ENCODE measurements at regions not wholly inside any gene's neighbourhood (a gene's known extent, or its start where the extent isn't known, plus 50 kb on each side); places are given as distances from the start of the nearest gene placed in this dataset.

DNA sequence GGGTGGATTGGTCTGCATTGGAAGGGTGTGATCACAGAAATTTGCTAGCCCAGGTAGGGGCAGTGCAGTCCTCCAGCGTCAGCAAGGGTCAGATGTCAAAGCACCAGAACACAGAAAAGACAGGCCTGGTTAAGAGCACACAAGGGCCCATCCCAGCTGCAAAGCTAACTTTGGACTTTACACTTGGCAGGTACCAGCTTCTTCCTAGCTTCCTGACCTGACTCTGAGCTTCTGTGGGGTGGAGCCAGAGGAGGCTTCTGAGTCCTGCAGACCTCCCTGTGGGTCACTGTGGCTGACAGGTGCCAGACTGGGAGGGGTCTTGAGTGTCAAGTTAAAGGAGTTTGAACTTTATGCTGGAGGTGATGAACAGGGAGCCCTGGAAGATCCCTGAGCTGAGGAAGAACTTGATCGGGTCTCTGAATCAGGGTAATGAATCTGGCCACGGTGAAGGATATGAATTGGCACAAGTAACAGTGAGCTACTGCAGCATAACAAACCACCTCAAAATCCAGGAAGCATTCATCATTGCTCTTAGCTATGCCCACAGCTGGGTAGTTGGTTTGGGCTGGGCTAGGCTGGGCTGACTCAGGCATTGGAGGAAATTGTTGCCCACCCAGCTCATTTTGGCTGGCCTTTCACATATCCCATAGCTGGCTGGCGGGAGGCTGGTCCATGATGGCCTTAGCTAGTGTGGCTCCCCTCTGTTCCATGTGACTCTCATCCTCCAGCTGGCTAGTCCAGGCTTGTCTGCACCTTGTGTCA lies 63.4 kb downstream of the BARX1 start:
- no peak overlapping the region for H3K4me3 ChIP-seq
- no peaks in the 10 kb centered on the region for H3K79me2 ChIP-seq (ENCODE audit: control insufficient read depth, insufficient read depth, low read length)
- no peak overlapping the region for H3K4me2 ChIP-seq (ENCODE audit: insufficient read depth, low read length)
- ATAC-seq (no peak), FAIRE-seq (no peak), DNase-seq (ENCODE audit: extremely low read depth in 1 of 4, low spot score in 3 of 4) (no peak)
- no peaks in the 10 kb centered on the region; the same call in 1 of the 2 replicates for H3K9me3 ChIP-seq (replicated peaks; ENCODE audit: control insufficient read depth, insufficient read depth, low read depth, low read length)
- intact Hi-C loops (cut with micrococcal nuclease): no loop called here
- no peaks in the 10 kb centered on the region for H3K9me1 ChIP-seq (ENCODE audit: control insufficient read depth, insufficient read depth, low read length)
- no peaks in the 10 kb centered on the region for H3K36me3 ChIP-seq (ENCODE audit: control insufficient read depth, insufficient read depth, low read length)
- no peak for TF ChIP-seq HNRNPLL (IDR thresholded peaks at IDR 0.05; ENCODE audit: low read depth, low read length, poor library complexity, severe bottlenecking)
- TF ChIP-seq ZNF165 (CRISPR knock-in tag; IDR thresholded peaks at IDR 0.05; ENCODE audit: borderline replicate concordance): no peak
- no peak for TF ChIP-seq ZNF668 (CRISPR knock-in tag; IDR thresholded peaks at IDR 0.05)
- no peak for TF ChIP-seq NCOA1 (IDR thresholded peaks at IDR 0.05; ENCODE audit: low read depth)
- TF ChIP-seq ZNF507 (tag; conservative IDR thresholded peaks at IDR 0.05): no peak
- TF ChIP-seq, protein P1, sequence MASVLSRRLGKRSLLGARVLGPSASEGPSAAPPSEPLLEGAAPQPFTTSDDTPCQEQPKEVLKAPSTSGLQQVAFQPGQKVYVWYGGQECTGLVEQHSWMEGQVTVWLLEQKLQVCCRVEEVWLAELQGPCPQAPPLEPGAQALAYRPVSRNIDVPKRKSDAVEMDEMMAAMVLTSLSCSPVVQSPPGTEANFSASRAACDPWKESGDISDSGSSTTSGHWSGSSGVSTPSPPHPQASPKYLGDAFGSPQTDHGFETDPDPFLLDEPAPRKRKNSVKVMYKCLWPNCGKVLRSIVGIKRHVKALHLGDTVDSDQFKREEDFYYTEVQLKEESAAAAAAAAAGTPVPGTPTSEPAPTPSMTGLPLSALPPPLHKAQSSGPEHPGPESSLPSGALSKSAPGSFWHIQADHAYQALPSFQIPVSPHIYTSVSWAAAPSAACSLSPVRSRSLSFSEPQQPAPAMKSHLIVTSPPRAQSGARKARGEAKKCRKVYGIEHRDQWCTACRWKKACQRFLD (CRISPR knock-in tag; IDR thresholded peaks at IDR 0.05): no peak
- TF ChIP-seq, protein P2, sequence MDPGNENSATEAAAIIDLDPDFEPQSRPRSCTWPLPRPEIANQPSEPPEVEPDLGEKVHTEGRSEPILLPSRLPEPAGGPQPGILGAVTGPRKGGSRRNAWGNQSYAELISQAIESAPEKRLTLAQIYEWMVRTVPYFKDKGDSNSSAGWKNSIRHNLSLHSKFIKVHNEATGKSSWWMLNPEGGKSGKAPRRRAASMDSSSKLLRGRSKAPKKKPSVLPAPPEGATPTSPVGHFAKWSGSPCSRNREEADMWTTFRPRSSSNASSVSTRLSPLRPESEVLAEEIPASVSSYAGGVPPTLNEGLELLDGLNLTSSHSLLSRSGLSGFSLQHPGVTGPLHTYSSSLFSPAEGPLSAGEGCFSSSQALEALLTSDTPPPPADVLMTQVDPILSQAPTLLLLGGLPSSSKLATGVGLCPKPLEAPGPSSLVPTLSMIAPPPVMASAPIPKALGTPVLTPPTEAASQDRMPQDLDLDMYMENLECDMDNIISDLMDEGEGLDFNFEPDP (CRISPR knock-in tag; IDR thresholded peaks at IDR 0.05): no peak
- TF ChIP-seq RBM34 (IDR thresholded peaks at IDR 0.05; ENCODE audit: borderline replicate concordance, insufficient read depth, low read length): no peak
- no peak for TF ChIP-seq ZC3H8 (IDR thresholded peaks at IDR 0.05)
- TF ChIP-seq RBM14 (IDR thresholded peaks at IDR 0.05; ENCODE audit: borderline replicate concordance, insufficient read depth, low read depth, low read length): no peak
- no peak for TF ChIP-seq ZNF79 (CRISPR knock-in tag; IDR thresholded peaks at IDR 0.05; ENCODE audit: low read depth)
- TF ChIP-seq BHLHE40 (IDR thresholded peaks at IDR 0.05; ENCODE audit: low read length): no peak
- no peak for TF ChIP-seq ZNF512 (tag; IDR thresholded peaks at IDR 0.05)
- TF ChIP-seq, protein P3, sequence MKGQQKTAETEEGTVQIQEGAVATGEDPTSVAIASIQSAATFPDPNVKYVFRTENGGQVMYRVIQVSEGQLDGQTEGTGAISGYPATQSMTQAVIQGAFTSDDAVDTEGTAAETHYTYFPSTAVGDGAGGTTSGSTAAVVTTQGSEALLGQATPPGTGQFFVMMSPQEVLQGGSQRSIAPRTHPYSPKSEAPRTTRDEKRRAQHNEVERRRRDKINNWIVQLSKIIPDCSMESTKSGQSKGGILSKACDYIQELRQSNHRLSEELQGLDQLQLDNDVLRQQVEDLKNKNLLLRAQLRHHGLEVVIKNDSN (CRISPR knock-in tag; IDR thresholded peaks at IDR 0.05): no peak
- TF ChIP-seq, protein P4, sequence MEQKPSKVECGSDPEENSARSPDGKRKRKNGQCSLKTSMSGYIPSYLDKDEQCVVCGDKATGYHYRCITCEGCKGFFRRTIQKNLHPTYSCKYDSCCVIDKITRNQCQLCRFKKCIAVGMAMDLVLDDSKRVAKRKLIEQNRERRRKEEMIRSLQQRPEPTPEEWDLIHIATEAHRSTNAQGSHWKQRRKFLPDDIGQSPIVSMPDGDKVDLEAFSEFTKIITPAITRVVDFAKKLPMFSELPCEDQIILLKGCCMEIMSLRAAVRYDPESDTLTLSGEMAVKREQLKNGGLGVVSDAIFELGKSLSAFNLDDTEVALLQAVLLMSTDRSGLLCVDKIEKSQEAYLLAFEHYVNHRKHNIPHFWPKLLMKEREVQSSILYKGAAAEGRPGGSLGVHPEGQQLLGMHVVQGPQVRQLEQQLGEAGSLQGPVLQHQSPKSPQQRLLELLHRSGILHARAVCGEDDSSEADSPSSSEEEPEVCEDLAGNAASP (IDR thresholded peaks at IDR 0.05): no peak
- WGBS (ENCODE audit: insufficient coverage, low coverage, missing lambda C conversion rate): 0% methylated on average over 4 of the region's 4 CpGs
- POLR2A ChIA-PET: interaction anchor here (0.6 kb wide), 1 partner anchor 13 kb away, joined by 3 read pairs; no protein-coding TSS in a partner anchor
- no peak overlapping the region for H2AFZ ChIP-seq (ENCODE audit: low read depth, low read length)
- no peak overlapping the region for H3K27ac ChIP-seq (ENCODE audit: extremely low read depth, low read depth, low read length)
- BruUV-seq (replicated peaks): no TSS peak
- no peaks in the 10 kb centered on the region for H4K20me1 ChIP-seq (replicated peaks; ENCODE audit: control insufficient read depth, insufficient read depth, low read length)
- CTCF ChIA-PET (ENCODE audit: low intra/inter-chr PET ratio): no interaction called here
- H3K4me1 ChIP-seq (replicated peaks in 1 of 2; ENCODE audit: control insufficient read depth in 2 of 2, insufficient read depth in 2 of 2, low read length in 2 of 2): no peaks in the 10 kb centered on the region
- no peak overlapping the region for H3K9ac ChIP-seq (ENCODE audit: insufficient read depth in 1 of 2, low read depth in 2 of 2, low read length in 2 of 2)
- in situ Hi-C loops (cut with MboI): no loop called here
- peaks cover 0 to 10% of the 10 kb centered on the region in 2 experiments; a peak in 1 of 5 replicates for H3K27me3 ChIP-seq (ENCODE audit: control insufficient read depth in 2 of 2, insufficient read depth in 2 of 2, low read length in 2 of 2)
